ENCODE measurements at regions not wholly inside any gene's neighbourhood (a gene's known extent, or its start where the extent isn't known, plus 50 kb on each side); places are given as distances from the start of the nearest gene placed in this dataset.

GRCh38 chr6:109239651-109240321 is 142.5 kb downstream of the CD164 start:
- TF ChIP-seq FOS (IDR thresholded peaks at IDR 0.05; ENCODE audit: borderline replicate concordance, insufficient read depth, low read length) (no peak), POLR2AphosphoS5 (IDR thresholded peaks at IDR 0.05; ENCODE audit: insufficient read depth, low read depth, low read length) (no peak), POLR2A (IDR thresholded peaks at IDR 0.05; ENCODE audit: low read depth, low read length) (no peak)
- TF ChIP-seq, protein P1, sequence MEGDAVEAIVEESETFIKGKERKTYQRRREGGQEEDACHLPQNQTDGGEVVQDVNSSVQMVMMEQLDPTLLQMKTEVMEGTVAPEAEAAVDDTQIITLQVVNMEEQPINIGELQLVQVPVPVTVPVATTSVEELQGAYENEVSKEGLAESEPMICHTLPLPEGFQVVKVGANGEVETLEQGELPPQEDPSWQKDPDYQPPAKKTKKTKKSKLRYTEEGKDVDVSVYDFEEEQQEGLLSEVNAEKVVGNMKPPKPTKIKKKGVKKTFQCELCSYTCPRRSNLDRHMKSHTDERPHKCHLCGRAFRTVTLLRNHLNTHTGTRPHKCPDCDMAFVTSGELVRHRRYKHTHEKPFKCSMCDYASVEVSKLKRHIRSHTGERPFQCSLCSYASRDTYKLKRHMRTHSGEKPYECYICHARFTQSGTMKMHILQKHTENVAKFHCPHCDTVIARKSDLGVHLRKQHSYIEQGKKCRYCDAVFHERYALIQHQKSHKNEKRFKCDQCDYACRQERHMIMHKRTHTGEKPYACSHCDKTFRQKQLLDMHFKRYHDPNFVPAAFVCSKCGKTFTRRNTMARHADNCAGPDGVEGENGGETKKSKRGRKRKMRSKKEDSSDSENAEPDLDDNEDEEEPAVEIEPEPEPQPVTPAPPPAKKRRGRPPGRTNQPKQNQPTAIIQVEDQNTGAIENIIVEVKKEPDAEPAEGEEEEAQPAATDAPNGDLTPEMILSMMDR (IDR thresholded peaks at IDR 0.05; ENCODE audit: extremely low read depth in 1 of 2, insufficient read depth in 1 of 2, low read depth in 1 of 2, low read length in 2 of 2), result no peak
